ENCODE measurements at regions not wholly inside any gene's neighbourhood (a gene's known extent, or its start where the extent isn't known, plus 50 kb on each side); places are given as distances from the start of the nearest gene placed in this dataset.
"Not testable (repeated sequence)": the region's sequence is repeated elsewhere in the genome, so short reads cannot be mapped to it uniquely, and the experiment has no call there.

GRCh38 chr7:93720106-93720505 lies 145.6 kb upstream of the CALCR start:
- Mint-ChIP-seq H3K27me3 (peaks cover 0 to 2% of the 10 kb centered on the region in 2 donors), H3K4me3 (no peak overlapping the region), H3K27ac (no peak overlapping the region), H3K4me1 (no peaks in the 10 kb centered on the region), H3K36me3 (no peaks in the 10 kb centered on the region), H3K9me3 (no peaks in the 10 kb centered on the region)
- ChIA-PET POLR2A (ENCODE audit: partially characterized antibody) (no interaction called here), CTCF (ENCODE audit: partially characterized antibody) (no interaction called here)
- no peak for DNase-seq
- Histone ChIP-seq H3K4me3 (ENCODE audit: low read length in 2 of 2) (no peak overlapping the region), H3K27ac (ENCODE audit: low read depth, low read length) (no peak overlapping the region), H3K4me1 (ENCODE audit: insufficient read depth, low read length) (no peaks in the 10 kb centered on the region), H3K36me3 (ENCODE audit: insufficient read depth, low read length) (no peaks in the 10 kb centered on the region), H3K9me3 (ENCODE audit: control insufficient read depth in 1 of 2, low read length in 2 of 2) (no peaks in the 10 kb centered on the region), H3K27me3 (ENCODE audit: insufficient read depth, low read length) (no peaks in the 10 kb centered on the region)
- intact Hi-C loops (cut with micrococcal nuclease), result no loop called here

- POLR2A ChIA-PET (ENCODE audit: partially characterized antibody), result no interaction called here
- Histone ChIP-seq H3K27me3 (ENCODE audit: insufficient read depth, low read length) (no peaks in the 10 kb centered on the region), H3K27ac (ENCODE audit: low read depth, low read length) (no peak overlapping the region), H3K9me3 (ENCODE audit: control insufficient read depth in 1 of 2, low read length in 2 of 2) (no peaks in the 10 kb centered on the region), H3K4me1 (ENCODE audit: insufficient read depth, low read length) (no peaks in the 10 kb centered on the region), H3K36me3 (ENCODE audit: insufficient read depth, low read length) (no peaks in the 10 kb centered on the region), H3K4me3 (ENCODE audit: low read length in 2 of 2) (no peak overlapping the region)
- Mint-ChIP-seq H3K4me3 (no peak overlapping the region), H3K27me3 (peaks cover 0 to 2% of the 10 kb centered on the region in 2 donors), H3K27ac (no peak overlapping the region), H3K9me3 (no peaks in the 10 kb centered on the region), H3K4me1 (no peaks in the 10 kb centered on the region), H3K36me3 (no peaks in the 10 kb centered on the region)
- CTCF ChIA-PET (ENCODE audit: partially characterized antibody), result no interaction called here
- intact Hi-C loops (cut with micrococcal nuclease), result loop anchor here (5.0 kb wide), 1 partner anchor 368 kb away; no protein-coding TSS in a partner anchor
- DNase-seq, result no peak
Observed at GRCh38 chr7:93719546-93719945, 145.0 kb upstream of the CALCR start.

- Mint-ChIP-seq H3K27me3 (no peaks in the 10 kb centered on the region), H3K9me3 (no peaks in the 10 kb centered on the region), H3K36me3 (no peaks in the 10 kb centered on the region), H3K4me1 (no peaks in the 10 kb centered on the region), H3K27ac (no peak overlapping the region), H3K4me3 (no peak overlapping the region)
- POLR2A ChIA-PET (ENCODE audit: partially characterized antibody), result no interaction called here
- Histone ChIP-seq H3K9me3 (ENCODE audit: control insufficient read depth in 1 of 2, low read length in 2 of 2) (no peaks in the 10 kb centered on the region), H3K27me3 (ENCODE audit: insufficient read depth, low read length) (no peaks in the 10 kb centered on the region), H3K4me1 (ENCODE audit: insufficient read depth, low read length) (no peaks in the 10 kb centered on the region), H3K36me3 (ENCODE audit: insufficient read depth, low read length) (no peaks in the 10 kb centered on the region), H3K4me3 (ENCODE audit: low read length in 2 of 2) (no peak overlapping the region), H3K27ac (ENCODE audit: low read depth, low read length) (no peak overlapping the region)
- CTCF ChIA-PET (ENCODE audit: partially characterized antibody), result no interaction called here
- intact Hi-C loops (cut with micrococcal nuclease), result loop anchor here (5.0 kb wide), 1 partner anchor 370 kb away; no protein-coding TSS in a partner anchor
- DNase-seq, result no peak
Observed at GRCh38 chr7:93717217-93717900, 142.8 kb upstream of the CALCR start.

- Histone ChIP-seq H3K27me3 (ENCODE audit: insufficient read depth, low read length) (no peaks in the 10 kb centered on the region), H3K4me1 (ENCODE audit: insufficient read depth, low read length) (no peaks in the 10 kb centered on the region), H3K4me3 (ENCODE audit: low read length in 2 of 2) (no peak overlapping the region), H3K9me3 (ENCODE audit: control insufficient read depth in 1 of 2, low read length in 2 of 2) (no peaks in the 10 kb centered on the region), H3K27ac (ENCODE audit: low read depth, low read length) (no peak overlapping the region), H3K36me3 (ENCODE audit: insufficient read depth, low read length) (no peaks in the 10 kb centered on the region)
- Mint-ChIP-seq H3K9me3 (peaks cover 0 to 2% (median 0%) of the 10 kb centered on the region in 8 donors), H3K27me3 (no peaks in the 10 kb centered on the region), H3K4me3 (no peak overlapping the region), H3K27ac (no peak overlapping the region), H3K36me3 (no peaks in the 10 kb centered on the region), H3K4me1 (no peaks in the 10 kb centered on the region)
- intact Hi-C loops (cut with micrococcal nuclease), result loop anchor here (5.0 kb wide), 1 partner anchor 372 kb away; no protein-coding TSS in a partner anchor
- no peak for DNase-seq
- CTCF ChIA-PET (ENCODE audit: partially characterized antibody), result interaction anchor here (1.5 kb wide), 1 partner anchor 14 kb away, joined by 3 read pairs; no protein-coding TSS in a partner anchor
- POLR2A ChIA-PET (ENCODE audit: partially characterized antibody), result no interaction called here
Observed at GRCh38 chr7:93715234-93715633, 140.7 kb upstream of the CALCR start.

- H3K4me3 Mint-ChIP-seq, result no peak overlapping the region
- CTCF ChIA-PET (ENCODE audit: partially characterized antibody), result no interaction called here
Observed at GRCh38 chr7:93711926-93712325, 137.4 kb upstream of the CALCR start.

GRCh38 chr7:93708255-93708654 lies 133.7 kb upstream of the CALCR start:
- H3K4me3 Mint-ChIP-seq; H3K4me3 ChIP-seq (ENCODE audit: low read length in 2 of 2); H3K27me3 Mint-ChIP-seq; H3K9me3 ChIP-seq (ENCODE audit: control insufficient read depth in 1 of 2, low read length in 2 of 2); H3K36me3 Mint-ChIP-seq; H3K9me3 Mint-ChIP-seq; H3K4me1 Mint-ChIP-seq; intact Hi-C loops (cut with micrococcal nuclease); DNase-seq; CTCF ChIA-PET (ENCODE audit: partially characterized antibody); POLR2A ChIA-PET (ENCODE audit: partially characterized antibody); H3K27me3 ChIP-seq (ENCODE audit: insufficient read depth, low read length); H3K4me1 ChIP-seq (ENCODE audit: insufficient read depth, low read length); H3K27ac Mint-ChIP-seq; H3K27ac ChIP-seq (ENCODE audit: low read depth, low read length); H3K36me3 ChIP-seq (ENCODE audit: insufficient read depth, low read length): not testable (repeated sequence)

More at GRCh38 chr7:93711926-93712325, 137.4 kb upstream of the CALCR start:
- Mint-ChIP-seq H3K9me3 (peaks cover 0 to 4% (median 0%) of the 10 kb centered on the region in 8 donors), H3K27me3 (no peaks in the 10 kb centered on the region), H3K4me1 (no peaks in the 10 kb centered on the region), H3K27ac (no peak overlapping the region), H3K36me3 (no peaks in the 10 kb centered on the region)
- Histone ChIP-seq H3K27ac (ENCODE audit: low read depth, low read length) (no peak overlapping the region), H3K36me3 (ENCODE audit: insufficient read depth, low read length) (no peaks in the 10 kb centered on the region), H3K4me1 (ENCODE audit: insufficient read depth, low read length) (no peaks in the 10 kb centered on the region), H3K9me3 (ENCODE audit: control insufficient read depth in 1 of 2, low read length in 2 of 2) (no peaks in the 10 kb centered on the region), H3K27me3 (ENCODE audit: insufficient read depth, low read length) (no peaks in the 10 kb centered on the region), H3K4me3 (ENCODE audit: low read length in 2 of 2) (no peak overlapping the region)
- DNase-seq, result no peak
- POLR2A ChIA-PET (ENCODE audit: partially characterized antibody), result no interaction called here
- intact Hi-C loops (cut with micrococcal nuclease), result no loop called here

- H3K9me3 Mint-ChIP-seq, result peaks cover 0 to 4% (median under 1%) of the 10 kb centered on the region in 8 donors
- Histone ChIP-seq H3K4me1 (ENCODE audit: insufficient read depth, low read length) (no peaks in the 10 kb centered on the region), H3K27ac (ENCODE audit: low read depth, low read length) (no peak overlapping the region), H3K4me3 (ENCODE audit: low read length in 2 of 2) (no peak overlapping the region), H3K27me3 (ENCODE audit: insufficient read depth, low read length) (no peaks in the 10 kb centered on the region), H3K9me3 (ENCODE audit: control insufficient read depth in 1 of 2, low read length in 2 of 2) (no peaks in the 10 kb centered on the region), H3K36me3 (ENCODE audit: insufficient read depth, low read length) (no peaks in the 10 kb centered on the region)
- H3K4me1 Mint-ChIP-seq, result no peaks in the 10 kb centered on the region
- intact Hi-C loops (cut with micrococcal nuclease), result no loop called here
- ChIA-PET CTCF (ENCODE audit: partially characterized antibody) (no interaction called here), POLR2A (ENCODE audit: partially characterized antibody) (no interaction called here)
- H3K27ac Mint-ChIP-seq, result no peak overlapping the region
- no peaks in the 10 kb centered on the region for H3K27me3 Mint-ChIP-seq
- no peak overlapping the region for H3K4me3 Mint-ChIP-seq
- no peak for DNase-seq
- no peaks in the 10 kb centered on the region for H3K36me3 Mint-ChIP-seq
Observed at GRCh38 chr7:93707249-93707648, 132.7 kb upstream of the CALCR start.

- H3K9me3 ChIP-seq (ENCODE audit: control insufficient read depth in 1 of 2, low read length in 2 of 2); H3K4me1 Mint-ChIP-seq; H3K27me3 ChIP-seq (ENCODE audit: insufficient read depth, low read length); H3K36me3 ChIP-seq (ENCODE audit: insufficient read depth, low read length); POLR2A ChIA-PET (ENCODE audit: partially characterized antibody); H3K4me1 ChIP-seq (ENCODE audit: insufficient read depth, low read length); H3K9me3 Mint-ChIP-seq; intact Hi-C loops (cut with micrococcal nuclease); H3K27ac ChIP-seq (ENCODE audit: low read depth, low read length); H3K27ac Mint-ChIP-seq; DNase-seq; H3K36me3 Mint-ChIP-seq; H3K27me3 Mint-ChIP-seq; H3K4me3 ChIP-seq (ENCODE audit: low read length in 2 of 2); CTCF ChIA-PET (ENCODE audit: partially characterized antibody); H3K4me3 Mint-ChIP-seq: not testable (repeated sequence)
Observed at GRCh38 chr7:93706162-93706561, 131.6 kb upstream of the CALCR start.
